Caki2 (cell line): ENCODE measurements at regions not wholly inside any gene's neighbourhood (a gene's known extent, or its start where the extent isn't known, plus 50 kb on each side); places are given as distances from the start of the nearest gene placed in this dataset.
"Not testable (repeated sequence)": the region's sequence is repeated elsewhere in the genome, so short reads cannot be mapped to it uniquely, and the experiment has no call there.

ENCODE experiments used
- DNase-seq: peaks from one replicate; pipeline ENCODE4 v3.0.0-alpha.2; 2015; ENCODE audit warnings: low read depth
- in situ Hi-C: cut with HindIII; loops from 2 replicates; pipeline ENCODE4 v1.10.0; 2016; ENCODE audit warnings: low sequenced_read_pairs, low pct_unique_long_range_greater_than_20kb, mixed read lengths

- in situ Hi-C loops: no loop called here
- DNase-seq: no peak
Observed at GRCh38 chr10:65234261-65234660, 1691.6 kb upstream of the LRRTM3 start.

DNA sequence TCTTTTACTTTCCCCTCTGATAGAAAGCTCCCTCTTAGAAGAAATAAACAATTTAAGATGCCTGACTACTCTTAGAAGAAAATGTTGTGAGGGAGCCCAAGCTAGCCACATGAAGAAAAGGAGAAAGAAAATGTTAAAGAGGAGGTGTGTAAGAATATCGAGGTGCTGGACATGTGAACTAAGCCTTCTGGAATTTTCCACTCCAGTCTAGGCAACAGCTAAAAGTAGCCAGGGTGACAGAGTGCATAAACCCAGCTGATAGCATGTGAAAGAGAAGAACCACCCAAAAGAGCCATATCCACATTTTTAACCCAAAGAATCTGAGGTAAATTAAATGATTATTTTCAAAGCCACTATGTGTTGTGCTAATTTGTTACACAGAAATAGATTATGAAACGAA, 1690.6 kb upstream of the LRRTM3 start:
- no peak for DNase-seq
- in situ Hi-C loops: no loop called here

- in situ Hi-C loops: no loop called here
- no peak for DNase-seq
Observed at GRCh38 chr10:65235846-65236245, 1690.0 kb upstream of the LRRTM3 start.

DNA sequence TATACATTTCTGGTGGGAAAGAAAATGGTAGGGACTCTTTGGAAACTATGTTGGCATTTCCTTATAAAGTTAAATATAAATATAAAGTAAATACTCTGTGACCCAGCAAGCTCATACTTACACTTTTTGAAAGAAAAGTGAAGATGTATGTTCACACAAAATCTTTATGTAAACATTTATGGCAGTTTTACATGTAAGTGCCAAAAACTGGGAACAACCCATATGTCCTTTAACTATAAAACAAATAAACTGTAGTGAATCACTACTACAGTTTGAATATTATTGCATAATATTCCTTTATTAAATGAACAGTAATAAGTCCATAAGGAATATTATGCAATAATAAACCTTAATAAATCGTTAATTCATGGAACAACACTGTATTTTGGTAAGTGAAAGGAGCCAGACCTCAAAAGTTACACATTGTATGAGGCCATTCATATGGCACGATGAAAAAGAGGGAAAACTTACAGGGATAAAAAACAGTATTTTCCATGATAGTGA, 1660.3 kb upstream of the LRRTM3 start:
- in situ Hi-C loops: no loop called here

DNA sequence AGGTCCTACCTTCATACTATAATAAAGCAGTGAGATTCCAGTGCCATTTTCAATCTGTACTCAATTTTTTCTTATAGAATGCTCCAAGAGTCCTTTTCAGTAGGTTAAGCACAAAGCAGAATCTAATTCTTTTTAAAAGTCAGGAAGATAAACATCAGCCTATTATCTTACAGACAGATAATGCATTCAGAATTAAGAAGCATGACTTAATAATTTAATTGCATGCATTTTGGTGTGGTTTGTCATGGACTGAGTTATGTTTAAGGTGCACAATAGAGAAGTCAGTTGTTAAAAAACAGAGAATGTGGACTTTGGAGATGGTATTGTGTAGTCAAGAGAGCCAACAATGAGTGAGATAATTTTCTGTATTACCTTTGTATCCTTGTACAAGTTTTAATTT, 1656.3 kb upstream of the LRRTM3 start:
- in situ Hi-C loops, DNase-seq: not testable (repeated sequence)

More for the DNA sequence above, 1660.3 kb upstream of the LRRTM3 start:
- no peak for DNase-seq

- no peak for DNase-seq
- in situ Hi-C loops: no loop called here
Observed at GRCh38 chr10:65270969-65271368, 1654.9 kb upstream of the LRRTM3 start.

GRCh38 chr10:65273115-65273514, 1652.7 kb upstream of the LRRTM3 start:
- DNase-seq: no peak
- in situ Hi-C loops: no loop called here

GRCh38 chr10:65275296-65275695, 1650.5 kb upstream of the LRRTM3 start:
- DNase-seq: no peak
- in situ Hi-C loops: no loop called here

- in situ Hi-C loops: no loop called here
- no peak for DNase-seq
Observed at GRCh38 chr10:65284495-65285041, 1641.3 kb upstream of the LRRTM3 start.

DNA sequence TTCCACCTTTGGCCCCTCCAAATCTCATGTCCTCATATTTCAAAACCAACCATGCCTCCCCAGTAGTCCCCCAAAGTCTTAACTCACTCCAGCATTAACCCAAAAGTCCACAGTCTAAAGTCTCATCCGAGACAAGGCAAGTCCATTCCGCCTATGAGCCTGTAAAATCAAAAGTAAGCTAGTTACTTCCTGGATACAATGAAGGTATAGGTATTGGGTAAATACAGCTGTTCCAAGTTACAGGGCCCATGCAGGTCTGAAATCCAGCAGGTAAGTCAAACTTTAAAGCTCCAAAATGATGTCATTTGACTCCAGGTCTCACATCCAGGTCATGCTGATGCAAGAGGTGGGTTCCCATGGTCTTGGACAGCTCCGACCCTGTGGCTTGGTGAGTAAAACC, 1640.1 kb upstream of the LRRTM3 start:
- in situ Hi-C loops, DNase-seq: not testable (repeated sequence)

GRCh38 chr10:65291286-65291685, 1634.5 kb upstream of the LRRTM3 start:
- in situ Hi-C loops: no loop called here
- DNase-seq: no peak

DNA sequence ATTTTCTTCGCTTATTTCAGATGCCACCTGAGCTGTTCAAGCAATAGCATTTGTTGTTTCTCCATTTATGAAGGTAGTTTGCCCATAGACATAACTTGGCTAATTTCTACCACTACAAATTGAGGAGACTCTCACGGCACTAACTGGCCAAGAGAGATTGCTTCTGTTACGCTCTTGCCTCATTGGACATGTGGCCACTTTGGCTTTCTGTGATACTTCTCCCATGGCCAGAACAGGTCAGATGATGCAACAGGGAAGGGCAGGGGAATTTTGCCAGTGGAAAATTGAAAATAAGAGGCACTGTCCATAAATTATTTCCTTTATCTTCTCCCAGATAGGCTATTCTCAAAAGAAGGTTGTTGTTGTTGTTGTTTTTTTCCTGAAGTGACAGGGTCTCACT, 1633.3 kb upstream of the LRRTM3 start:
- in situ Hi-C loops: no loop called here
- no peak for DNase-seq

GRCh38 chr10:65294329-65294728, 1631.5 kb upstream of the LRRTM3 start:
- DNase-seq: no peak
- in situ Hi-C loops: no loop called here

- in situ Hi-C loops: no loop called here
- no peak for DNase-seq
Observed at GRCh38 chr10:65301181-65301580, 1624.7 kb upstream of the LRRTM3 start.

DNA sequence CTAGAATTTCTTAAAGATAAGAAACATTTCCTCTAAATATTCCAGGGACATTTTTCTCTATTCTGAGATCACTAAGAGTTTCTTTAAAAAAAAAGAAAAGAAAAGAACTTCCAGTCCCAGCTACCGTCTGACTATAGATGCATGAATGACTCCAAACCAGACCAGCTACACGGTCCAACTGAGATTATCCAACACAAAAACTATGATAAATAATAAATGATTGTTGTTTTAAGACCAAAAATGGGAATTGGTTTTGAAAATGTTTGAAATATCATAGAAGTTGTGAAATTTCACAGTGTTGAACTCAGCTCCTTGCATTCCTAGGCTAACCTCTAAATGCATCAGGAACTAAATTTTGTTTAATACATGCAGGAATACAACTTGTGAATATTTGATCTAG, 1619.6 kb upstream of the LRRTM3 start:
- no peak for DNase-seq
- in situ Hi-C loops: no loop called here

GRCh38 chr10:65312876-65313275, 1613.0 kb upstream of the LRRTM3 start:
- no peak for DNase-seq
- in situ Hi-C loops: no loop called here

DNA sequence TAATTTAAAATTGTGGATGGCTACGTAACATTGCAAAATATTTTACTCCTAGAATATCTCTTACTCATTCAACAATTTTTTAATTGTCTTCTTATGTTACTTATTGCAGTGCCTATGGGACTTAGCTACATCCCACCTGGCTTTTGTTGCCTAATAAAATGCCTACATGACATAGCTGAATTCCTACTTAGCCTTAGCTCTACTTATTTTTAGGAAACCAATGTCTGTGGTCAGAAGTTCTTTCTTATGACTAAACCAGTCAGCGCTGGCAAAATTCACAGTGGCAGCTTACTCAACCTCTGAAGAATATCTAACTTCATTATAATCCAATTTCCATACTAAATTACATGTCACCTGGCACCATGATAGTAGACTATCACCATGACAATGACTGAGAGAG, 1612.4 kb upstream of the LRRTM3 start:
- in situ Hi-C loops: no loop called here
- no peak for DNase-seq

GRCh38 chr10:65314253-65314652, 1611.6 kb upstream of the LRRTM3 start:
- no peak for DNase-seq
- in situ Hi-C loops: no loop called here

GRCh38 chr10:65319493-65319892, 1606.3 kb upstream of the LRRTM3 start:
- no peak for DNase-seq
- in situ Hi-C loops: no loop called here

DNA sequence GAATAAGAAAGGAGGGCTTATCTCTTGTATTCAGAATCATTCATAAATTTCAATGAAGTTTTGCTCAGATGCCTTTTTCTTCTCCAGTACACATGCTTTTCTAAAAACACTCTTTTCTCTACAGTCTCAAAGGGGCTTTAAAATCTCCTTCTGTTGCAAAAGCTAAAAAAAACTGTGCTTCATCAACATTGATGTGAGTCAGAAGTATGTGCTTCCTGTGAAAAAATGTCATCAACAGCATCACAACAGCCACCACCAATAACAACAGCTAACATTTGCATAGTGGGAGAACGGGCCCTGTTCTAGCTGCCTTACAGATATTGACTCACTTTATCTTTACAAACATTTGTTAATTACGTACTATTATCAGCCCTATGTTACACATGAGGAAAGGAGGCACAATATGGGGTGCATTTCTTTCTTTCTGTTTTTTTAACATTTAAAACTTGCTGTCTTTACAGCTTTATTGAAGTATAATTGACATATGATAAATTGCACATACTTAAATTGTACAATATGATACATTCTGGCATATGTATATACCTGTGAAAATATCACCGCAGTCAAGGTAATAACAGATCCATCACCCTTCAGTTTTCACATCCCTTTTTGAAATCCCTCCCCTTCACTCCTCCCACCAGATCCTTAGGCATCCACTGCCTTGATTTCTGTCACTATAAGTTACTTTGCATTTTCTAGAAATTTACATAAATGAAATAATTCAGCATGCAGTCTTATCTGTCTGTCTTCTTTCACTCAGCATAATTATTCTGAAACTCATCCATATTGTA, 1605.4 kb upstream of the LRRTM3 start:
- in situ Hi-C loops: no loop called here
- no peak for DNase-seq
